ENCODE measurements at regions not wholly inside any gene's neighbourhood (a gene's known extent, or its start where the extent isn't known, plus 50 kb on each side); places are given as distances from the start of the nearest gene placed in this dataset.

DNA sequence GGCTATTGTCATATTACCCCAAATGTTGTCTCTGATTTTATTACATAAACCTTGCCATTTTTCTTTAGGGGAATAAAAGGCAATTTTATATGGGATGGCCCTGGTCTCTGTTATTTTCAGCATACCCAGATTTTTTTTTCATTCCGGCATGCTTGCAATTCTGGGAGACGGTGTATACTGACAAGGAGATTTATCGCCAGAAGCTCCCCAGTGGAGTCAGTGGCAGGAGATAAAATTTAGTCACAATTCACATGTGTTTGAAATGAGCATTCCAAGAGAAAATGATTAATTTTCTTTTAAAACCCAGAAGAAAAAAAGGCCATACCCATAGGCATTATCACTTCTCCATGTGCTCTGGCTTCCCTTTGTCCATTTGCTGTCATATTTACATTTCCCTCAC is 250.8 kb upstream of the RSPO3 start (continued):
- TF ChIP-seq, protein P1, sequence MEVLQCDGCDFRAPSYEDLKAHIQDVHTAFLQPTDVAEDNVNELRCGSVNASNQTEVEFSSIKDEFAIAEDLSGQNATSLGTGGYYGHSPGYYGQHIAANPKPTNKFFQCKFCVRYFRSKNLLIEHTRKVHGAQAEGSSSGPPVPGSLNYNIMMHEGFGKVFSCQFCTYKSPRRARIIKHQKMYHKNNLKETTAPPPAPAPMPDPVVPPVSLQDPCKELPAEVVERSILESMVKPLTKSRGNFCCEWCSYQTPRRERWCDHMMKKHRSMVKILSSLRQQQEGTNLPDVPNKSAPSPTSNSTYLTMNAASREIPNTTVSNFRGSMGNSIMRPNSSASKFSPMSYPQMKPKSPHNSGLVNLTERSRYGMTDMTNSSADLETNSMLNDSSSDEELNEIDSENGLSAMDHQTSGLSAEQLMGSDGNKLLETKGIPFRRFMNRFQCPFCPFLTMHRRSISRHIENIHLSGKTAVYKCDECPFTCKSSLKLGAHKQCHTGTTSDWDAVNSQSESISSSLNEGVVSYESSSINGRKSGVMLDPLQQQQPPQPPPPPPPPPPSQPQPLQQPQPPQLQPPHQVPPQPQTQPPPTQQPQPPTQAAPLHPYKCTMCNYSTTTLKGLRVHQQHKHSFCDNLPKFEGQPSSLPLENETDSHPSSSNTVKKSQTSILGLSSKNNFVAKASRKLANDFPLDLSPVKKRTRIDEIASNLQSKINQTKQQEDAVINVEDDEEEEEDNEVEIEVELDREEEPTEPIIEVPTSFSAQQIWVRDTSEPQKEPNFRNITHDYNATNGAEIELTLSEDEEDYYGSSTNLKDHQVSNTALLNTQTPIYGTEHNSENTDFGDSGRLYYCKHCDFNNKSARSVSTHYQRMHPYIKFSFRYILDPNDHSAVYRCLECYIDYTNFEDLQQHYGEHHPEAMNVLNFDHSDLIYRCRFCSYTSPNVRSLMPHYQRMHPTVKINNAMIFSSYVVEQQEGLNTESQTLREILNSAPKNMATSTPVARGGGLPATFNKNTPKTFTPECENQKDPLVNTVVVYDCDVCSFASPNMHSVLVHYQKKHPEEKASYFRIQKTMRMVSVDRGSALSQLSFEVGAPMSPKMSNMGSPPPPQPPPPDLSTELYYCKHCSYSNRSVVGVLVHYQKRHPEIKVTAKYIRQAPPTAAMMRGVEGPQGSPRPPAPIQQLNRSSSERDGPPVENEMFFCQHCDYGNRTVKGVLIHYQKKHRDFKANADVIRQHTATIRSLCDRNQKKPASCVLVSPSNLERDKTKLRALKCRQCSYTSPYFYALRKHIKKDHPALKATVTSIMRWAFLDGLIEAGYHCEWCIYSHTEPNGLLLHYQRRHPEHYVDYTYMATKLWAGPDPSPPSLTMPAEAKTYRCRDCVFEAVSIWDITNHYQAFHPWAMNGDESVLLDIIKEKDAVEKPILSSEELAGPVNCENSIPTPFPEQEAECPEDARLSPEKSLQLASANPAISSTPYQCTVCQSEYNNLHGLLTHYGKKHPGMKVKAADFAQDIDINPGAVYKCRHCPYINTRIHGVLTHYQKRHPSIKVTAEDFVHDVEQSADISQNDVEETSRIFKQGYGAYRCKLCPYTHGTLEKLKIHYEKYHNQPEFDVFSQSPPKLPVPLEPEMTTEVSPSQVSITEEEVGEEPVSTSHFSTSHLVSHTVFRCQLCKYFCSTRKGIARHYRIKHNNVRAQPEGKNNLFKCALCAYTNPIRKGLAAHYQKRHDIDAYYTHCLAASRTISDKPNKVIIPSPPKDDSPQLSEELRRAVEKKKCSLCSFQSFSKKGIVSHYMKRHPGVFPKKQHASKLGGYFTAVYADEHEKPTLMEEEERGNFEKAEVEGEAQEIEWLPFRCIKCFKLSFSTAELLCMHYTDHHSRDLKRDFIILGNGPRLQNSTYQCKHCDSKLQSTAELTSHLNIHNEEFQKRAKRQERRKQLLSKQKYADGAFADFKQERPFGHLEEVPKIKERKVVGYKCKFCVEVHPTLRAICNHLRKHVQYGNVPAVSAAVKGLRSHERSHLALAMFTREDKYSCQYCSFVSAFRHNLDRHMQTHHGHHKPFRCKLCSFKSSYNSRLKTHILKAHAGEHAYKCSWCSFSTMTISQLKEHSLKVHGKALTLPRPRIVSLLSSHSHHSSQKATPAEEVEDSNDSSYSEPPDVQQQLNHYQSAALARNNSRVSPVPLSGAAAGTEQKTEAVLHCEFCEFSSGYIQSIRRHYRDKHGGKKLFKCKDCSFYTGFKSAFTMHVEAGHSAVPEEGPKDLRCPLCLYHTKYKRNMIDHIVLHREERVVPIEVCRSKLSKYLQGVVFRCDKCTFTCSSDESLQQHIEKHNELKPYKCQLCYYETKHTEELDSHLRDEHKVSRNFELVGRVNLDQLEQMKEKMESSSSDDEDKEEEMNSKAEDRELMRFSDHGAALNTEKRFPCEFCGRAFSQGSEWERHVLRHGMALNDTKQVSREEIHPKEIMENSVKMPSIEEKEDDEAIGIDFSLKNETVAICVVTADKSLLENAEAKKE (CRISPR knock-in tag; IDR thresholded peaks at IDR 0.05) = no peak
- TF ChIP-seq EZH2 (IDR thresholded peaks at IDR 0.05; ENCODE audit: low read depth, unreplicated experiment) (no peak), POLR2AphosphoS5 (IDR thresholded peaks at IDR 0.05; ENCODE audit: low read depth) (no peak), NANOG (IDR thresholded peaks at IDR 0.05; ENCODE audit: borderline replicate concordance) (no peak), EZH2phosphoT487 (IDR thresholded peaks at IDR 0.05; ENCODE audit: unreplicated experiment) (no peak), ZNF331 (CRISPR knock-in tag; IDR thresholded peaks at IDR 0.05; ENCODE audit: low read depth) (no peak)
- TF ChIP-seq, protein P2, sequence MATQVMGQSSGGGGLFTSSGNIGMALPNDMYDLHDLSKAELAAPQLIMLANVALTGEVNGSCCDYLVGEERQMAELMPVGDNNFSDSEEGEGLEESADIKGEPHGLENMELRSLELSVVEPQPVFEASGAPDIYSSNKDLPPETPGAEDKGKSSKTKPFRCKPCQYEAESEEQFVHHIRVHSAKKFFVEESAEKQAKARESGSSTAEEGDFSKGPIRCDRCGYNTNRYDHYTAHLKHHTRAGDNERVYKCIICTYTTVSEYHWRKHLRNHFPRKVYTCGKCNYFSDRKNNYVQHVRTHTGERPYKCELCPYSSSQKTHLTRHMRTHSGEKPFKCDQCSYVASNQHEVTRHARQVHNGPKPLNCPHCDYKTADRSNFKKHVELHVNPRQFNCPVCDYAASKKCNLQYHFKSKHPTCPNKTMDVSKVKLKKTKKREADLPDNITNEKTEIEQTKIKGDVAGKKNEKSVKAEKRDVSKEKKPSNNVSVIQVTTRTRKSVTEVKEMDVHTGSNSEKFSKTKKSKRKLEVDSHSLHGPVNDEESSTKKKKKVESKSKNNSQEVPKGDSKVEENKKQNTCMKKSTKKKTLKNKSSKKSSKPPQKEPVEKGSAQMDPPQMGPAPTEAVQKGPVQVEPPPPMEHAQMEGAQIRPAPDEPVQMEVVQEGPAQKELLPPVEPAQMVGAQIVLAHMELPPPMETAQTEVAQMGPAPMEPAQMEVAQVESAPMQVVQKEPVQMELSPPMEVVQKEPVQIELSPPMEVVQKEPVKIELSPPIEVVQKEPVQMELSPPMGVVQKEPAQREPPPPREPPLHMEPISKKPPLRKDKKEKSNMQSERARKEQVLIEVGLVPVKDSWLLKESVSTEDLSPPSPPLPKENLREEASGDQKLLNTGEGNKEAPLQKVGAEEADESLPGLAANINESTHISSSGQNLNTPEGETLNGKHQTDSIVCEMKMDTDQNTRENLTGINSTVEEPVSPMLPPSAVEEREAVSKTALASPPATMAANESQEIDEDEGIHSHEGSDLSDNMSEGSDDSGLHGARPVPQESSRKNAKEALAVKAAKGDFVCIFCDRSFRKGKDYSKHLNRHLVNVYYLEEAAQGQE (IDR thresholded peaks at IDR 0.05; ENCODE audit: unreplicated experiment) = no peak
- TF ChIP-seq, protein P3, sequence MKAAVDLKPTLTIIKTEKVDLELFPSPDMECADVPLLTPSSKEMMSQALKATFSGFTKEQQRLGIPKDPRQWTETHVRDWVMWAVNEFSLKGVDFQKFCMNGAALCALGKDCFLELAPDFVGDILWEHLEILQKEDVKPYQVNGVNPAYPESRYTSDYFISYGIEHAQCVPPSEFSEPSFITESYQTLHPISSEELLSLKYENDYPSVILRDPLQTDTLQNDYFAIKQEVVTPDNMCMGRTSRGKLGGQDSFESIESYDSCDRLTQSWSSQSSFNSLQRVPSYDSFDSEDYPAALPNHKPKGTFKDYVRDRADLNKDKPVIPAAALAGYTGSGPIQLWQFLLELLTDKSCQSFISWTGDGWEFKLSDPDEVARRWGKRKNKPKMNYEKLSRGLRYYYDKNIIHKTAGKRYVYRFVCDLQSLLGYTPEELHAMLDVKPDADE (IDR thresholded peaks at IDR 0.05) = no peak
